GM18498 (cell line): ENCODE measurements at regions not wholly inside any gene's neighbourhood (a gene's known extent, or its start where the extent isn't known, plus 50 kb on each side); places are given as distances from the start of the nearest gene placed in this dataset.
A peak's percentile ranks its signal among the peaks of the same experiment; 100 is the strongest.

Source experiments
- ATAC-seq: cut with Tn5 transposase; IDR thresholded peaks from one replicate; pipeline ENCODE4 v1.9.1; 2021; ENCODE audit warnings: mild to moderate bottlenecking, moderate library complexity; ENCODE audit not compliant: unreplicated experiment

DNA sequence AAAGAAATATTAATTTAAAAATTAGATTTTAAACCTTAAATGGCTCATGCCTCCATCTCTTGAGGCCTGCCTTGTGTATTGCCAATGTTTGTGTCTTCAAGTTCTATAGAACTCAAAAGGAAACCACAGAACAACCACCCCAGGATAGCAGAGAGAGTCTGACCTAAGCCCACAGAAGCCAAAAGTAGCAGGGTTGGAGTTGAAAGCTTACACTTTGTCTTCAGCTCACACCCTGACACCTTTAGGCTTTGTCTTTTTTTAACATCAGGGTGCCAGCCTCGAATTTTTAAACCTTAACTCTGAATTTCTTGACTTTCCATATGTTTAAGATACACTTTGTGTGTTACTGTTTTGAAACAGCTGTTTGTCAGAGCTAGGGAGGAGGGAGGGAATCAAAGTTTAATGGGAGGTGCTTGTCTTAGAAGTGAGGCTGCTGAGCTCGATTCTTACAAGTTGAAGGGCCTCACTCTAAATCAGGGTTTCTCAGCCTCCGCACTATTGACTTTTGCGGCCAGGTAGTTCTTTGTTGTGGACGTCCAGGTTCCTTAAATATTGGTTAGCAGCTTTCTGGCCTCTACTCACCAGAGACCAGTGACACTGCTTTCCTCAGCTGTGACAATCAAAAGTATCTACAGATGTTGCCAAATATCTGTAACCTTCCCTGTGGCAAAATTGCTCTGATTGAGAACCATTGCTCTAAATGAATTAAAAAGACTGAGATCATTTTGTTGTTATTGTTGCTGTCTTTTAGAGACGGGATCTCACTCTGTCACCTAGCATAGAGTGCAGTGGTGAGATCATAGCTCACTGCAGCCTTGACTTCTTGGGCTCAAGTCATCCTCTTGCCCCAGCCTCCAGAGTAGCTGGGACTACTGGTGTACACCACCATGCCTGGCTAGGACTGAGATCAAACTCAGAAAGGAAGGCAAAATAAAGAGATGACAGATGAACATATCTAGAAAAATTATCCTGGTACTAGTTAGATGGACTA, 139.2 kb upstream of the EOMES start:
- no peak for ATAC-seq

DNA sequence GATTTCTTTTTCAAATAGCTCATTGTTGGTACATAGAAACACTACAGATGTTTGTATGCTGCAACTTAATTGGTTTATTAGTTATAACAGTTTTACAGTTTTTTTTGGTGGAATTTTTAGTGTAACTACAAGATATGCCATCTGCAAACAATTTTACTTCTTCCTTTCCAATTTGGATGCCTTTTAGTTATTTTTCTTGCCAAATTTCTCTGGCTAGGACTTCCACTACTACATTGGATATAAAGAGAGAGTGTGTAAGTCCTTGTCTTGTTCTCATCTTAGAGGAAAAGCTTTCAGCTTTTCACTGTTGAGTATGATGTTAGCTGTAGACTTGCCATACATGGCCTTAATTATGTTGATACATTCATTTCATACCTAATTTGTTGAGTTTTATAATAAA, 143.6 kb upstream of the EOMES start:
- no peak for ATAC-seq

DNA sequence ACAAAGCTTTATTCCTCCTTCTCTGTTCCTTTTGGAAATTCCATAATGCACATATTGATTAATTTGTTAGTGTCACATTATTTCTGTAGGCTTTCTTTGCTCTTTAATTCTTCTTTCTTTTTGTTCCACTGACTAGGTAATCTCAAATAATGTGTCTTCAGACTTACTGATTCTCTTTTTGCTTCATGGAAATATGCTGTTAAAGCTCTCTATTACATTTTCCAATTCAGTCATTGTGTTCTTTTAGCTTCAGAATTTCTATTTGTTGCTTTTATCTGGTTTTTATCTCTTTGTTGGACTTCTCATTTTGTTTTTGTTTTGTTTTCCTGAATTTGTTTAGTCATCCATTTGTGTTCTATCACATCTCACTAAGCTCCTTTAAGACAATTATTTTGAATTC, 147.0 kb upstream of the EOMES start:
- no peak for ATAC-seq

DNA sequence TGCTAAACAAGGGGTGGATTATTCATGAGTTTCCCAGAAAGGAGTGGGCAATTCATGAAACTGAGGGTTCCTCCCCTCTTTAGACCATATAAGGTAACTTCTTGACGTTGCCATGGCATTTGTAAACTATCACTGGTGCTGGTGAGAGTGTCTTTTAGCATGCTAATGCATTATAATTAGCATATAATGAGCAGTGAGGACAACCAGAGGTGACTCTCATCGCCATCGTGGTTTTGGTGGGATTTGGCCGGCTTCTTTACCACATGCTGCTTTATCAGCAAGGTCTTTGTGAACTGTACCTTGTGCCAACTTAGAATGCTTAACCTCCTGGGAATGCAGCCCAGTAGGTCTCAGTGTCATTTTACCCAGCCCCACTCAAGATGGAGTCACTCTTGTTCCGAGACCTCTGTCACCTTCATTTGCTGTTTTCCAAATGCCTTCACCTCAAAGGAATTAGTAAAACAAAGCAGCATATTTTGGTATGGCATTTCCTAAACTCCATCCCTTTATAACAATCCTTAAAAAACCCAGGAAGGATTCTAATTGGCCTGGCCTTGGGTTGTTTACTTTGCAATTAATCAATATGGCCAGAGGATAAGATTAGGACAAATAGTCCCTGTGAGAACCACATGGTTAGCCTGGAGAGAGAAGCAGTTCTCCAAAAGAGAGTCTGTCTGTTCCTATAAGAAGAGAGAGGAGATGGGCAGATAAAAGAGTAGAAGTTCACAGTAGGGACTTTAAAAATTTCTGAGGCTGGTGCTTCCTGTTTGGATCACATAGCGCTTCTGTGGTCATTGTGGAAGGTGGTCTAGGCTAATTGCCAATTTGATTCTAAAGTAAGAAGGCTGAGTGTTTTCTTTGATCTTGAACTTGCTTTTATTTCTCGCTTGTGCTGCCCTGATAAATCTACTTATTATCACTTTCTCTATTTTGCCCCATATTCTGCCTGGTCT, 155.2 kb upstream of the EOMES start:
- ATAC-seq, result no peak

DNA sequence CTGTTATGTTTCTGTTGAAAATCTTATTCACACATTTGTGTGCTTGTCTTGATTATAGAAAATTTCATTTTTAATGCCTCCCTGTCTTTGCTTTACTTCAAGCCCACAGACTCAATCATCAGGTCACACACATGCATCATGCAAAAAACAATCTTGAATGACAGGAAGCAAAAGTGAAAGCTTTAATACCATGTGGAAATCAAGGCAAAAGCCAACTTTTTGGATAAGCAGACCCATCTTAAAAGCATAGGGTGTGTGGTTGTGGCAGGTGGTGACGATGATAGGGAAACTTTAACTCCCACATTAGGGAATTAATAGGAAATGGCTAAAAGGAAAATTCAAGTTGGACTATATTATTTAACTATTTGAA, 155.9 kb upstream of the EOMES start:
- no peak for ATAC-seq

DNA sequence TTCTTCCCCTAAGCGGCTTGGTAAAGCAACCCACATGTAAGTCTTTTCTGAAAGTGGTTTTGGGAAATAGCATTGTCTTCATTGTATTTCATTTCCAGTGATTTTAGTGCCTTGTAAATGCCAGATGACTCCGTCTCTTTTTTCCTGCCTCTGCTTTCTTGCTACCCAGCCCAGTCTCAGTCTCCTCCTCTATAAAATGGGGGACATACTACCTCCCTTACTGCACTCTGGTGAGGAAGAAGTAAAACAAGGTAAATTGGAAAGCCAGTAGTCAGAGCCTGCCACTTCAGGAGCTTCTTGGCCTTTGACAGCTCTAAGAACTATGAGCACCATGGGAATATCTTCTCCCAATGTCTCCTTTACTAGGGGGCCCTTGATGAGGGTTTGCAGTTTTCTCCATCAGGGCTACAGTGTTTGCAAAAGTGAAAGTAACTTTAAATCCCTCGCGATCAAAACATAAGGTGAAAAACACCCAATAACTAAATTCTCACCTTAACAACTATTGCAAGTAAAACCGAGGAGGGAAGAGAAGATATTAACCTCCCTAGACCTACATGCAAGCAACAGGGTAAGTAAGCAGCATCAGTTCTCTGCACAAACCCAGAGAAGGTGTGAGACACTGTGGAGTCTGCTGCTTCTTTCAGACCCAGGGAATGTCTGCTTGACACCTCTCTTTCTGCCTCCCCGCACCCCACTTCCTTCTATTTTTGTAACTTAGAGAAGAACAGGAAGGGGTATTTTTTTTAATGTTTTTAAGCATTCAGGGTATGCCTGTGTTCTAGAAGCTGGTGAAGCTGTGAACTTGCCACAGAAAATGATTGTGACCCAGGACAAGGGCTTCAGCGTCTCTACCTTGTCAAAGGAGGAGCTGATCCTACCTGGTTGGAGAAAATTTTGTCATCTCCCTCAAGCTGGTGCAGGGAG, 159.1 kb upstream of the EOMES start:
- ATAC-seq, result peak; percentile 43

DNA sequence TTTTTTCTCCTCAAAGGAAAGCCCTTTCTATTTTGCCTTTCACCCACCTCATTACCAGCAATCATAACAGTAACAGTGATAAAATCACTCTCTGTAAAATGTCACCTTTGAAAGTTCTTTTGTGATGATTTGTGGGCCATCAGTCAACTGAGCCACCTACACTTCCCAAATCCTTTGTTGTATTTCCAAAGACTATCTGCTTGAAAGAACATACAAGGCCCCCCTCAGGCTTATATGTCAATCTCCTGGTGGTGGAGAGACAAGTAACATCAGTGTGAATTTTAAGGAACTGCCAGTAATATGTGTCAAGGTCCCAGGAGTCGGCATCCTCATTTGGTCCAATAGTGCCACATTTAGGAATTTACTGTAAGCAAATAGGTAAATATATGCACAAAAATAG, 161.1 kb upstream of the EOMES start:
- no peak for ATAC-seq

DNA sequence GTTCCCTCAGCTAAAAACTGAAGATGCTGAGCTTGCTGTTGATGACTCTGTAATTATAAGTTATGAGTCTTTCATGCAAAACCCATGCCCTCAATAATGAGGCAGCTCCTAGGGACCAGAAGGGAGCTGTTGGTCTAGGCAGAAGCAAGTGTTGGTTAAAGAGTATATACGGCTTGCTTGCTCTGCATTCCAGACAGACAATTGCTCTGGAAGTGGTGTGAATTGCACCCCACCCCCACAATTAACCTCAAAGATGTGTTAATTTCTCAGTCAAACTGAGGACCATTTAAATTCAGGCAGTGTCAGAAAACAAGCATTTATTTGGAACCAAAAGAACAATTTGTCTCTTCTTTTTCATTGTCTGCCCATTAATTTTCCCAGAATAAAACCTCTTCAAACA, 163.5 kb upstream of the EOMES start:
- ATAC-seq, result no peak

DNA sequence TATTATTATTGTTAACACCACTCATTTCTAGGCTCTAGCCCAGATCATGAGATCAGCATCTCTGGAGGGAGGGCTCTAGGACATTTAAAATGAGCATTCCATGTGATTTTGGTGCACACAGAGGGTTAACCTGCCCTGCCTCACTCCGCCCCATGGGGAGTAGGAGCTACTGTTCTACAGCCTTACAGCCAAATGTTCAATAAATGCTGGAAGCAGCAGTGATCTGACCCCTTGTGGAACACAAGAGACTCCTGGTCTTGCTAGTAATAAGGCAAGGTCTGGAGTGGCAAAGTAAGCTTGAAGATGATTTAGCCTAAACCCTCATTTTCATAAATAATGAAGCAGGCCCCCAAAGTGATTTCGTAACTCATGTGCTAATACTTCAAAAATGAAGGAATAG, 166.4 kb upstream of the EOMES start:
- no peak for ATAC-seq

DNA sequence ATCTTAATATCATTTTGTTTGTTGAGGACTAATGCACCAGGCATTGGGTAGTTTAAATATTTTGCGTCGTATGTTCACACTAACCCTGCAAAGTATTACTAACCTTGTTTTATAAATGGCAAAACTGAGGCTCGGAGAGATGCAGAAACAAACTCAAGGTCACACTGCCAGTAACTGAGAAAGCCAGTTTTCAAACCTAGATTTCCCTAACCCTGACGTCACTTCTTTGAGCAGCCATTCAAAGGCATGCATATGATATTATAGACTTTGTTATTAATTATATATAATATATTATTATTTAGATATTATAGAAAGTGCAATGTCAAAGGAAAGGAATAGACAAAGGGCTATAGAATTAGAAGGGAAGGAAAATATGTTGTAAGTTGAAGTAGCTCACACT, 167.6 kb upstream of the EOMES start:
- no peak for ATAC-seq

DNA sequence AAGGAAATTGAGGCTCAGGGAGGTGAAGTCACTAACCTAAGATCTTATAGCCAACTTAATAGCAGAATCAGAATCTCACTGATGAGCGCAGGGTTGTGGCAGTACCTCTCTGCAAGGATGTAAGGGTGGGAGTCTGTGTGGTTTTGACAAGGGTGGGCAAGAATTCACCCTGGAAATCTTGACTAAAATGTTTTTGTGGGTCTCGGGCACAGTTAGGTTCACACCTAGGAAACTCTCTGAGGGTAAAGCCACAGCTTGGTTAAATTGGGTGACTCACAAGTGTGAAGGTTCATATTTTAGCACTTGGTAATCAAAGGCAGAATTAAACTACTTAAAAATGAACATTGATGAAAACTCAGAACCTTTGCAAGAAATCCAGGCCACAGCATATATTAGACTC, 178.2 kb upstream of the EOMES start:
- ATAC-seq, result no peak

DNA sequence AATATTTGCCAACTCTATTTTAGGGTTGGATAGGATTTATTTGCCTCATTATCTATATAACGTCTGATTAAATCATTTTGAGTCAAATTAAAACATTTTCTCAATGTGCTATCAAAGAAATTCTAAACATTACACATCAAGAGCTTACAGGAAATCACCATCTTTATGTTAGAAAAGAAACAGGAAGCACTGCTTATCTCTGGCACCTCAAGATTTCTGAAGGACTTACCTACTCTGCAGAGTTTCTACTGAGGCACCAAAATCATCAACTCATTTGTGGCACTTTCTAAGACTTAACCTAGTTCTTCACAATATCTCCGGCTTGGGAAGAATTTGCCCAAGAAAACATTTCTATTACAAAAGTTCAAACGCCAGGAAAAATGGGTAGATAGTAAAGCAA, 181.3 kb upstream of the EOMES start:
- ATAC-seq, result no peak

DNA sequence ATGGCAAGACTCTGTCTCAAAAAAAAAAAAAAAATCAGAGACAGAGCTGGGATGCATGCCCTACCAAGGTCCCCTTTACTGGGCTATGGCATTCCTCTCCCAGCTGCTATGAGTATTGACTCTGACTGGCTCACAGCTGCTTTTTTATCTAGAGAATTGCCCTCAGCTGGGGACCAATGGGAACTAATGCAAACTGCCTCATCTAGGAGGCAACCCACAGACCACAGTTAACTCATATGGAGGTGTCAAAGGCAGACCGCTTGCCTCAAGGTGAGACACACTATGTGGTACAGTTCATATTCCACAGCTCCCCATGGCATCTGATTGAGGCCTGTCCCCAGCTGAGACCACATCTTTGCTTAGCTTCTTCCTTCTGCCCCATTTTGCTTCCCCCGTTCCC, 183.5 kb upstream of the EOMES start:
- ATAC-seq, result no peak

DNA sequence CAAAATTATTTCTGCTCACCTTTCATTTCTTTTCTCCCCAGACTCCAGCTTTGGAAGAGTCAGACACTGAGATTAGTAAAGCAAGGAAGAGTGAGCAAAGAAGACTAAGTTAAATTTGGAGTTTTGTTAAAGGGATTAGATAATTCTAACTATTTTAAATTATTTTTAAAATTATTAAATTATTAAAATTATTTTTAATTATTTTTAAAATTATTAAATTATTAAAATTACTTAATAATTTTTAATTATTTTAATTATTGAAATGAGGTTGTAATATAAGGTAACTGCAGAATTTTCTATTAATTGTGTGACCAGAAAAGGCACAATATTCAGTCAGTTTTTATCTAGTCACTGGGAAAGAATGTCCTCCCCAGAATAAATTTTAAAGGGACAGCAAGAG, 185.0 kb upstream of the EOMES start:
- ATAC-seq, result no peak

DNA sequence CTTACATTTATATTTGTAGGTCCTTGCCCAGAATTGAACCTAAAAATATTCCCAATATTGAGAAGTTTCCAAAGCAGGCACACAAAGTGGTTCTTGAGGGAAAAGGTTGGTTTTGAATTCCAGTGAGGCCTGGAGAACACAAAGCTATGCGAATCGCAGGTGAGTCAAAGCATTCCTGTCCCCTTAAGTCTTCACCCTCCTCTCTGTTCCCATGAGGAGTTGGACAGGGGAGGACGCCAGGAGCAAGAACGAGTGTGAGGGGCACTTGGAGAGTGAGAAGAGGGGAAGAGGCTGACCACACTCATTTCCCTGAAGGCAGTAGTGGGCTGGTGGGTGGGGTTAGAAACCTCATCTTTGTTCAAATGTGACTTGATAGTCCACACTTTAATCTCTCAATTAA, 185.8 kb upstream of the EOMES start:
- ATAC-seq, result no peak

DNA sequence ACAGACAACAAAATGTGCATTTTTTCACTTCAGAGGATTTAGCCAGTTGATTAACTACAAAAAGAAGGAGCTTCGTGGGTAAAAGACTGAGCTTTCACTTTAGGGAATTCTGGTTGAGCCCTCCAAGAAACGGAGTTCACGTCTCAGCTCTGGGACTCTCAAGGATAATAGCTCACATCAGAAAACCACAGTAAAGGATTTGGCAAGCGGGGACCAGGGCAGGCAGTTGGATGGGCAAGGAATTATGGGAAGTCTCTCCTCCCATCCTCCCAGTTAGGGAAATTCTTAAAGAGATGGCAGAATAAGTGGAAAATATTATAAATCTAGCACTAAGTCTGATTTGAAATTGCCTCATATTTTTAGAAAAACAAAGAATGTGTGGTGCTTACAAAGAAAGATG, 188.3 kb upstream of the EOMES start:
- no peak for ATAC-seq

DNA sequence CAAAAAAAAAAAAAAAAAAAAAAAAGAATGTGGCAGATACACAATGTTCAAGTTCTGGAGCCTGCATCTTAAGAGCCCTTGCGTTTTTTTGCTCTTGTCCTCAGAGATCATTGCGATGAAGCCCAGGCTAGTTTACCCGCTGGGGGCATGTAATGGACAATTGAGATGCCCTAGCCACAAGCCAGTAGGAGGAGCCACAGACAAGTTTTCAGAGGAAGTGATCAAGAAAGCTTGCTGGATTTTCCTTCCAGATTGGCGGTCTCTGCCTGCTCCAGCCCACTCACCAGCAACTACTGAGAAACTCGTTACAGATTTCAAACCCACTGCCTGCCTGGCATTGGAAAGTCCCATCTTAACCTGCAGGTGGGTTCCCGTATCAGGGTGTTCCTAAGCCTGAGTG, 192.1 kb upstream of the EOMES start:
- no peak for ATAC-seq

DNA sequence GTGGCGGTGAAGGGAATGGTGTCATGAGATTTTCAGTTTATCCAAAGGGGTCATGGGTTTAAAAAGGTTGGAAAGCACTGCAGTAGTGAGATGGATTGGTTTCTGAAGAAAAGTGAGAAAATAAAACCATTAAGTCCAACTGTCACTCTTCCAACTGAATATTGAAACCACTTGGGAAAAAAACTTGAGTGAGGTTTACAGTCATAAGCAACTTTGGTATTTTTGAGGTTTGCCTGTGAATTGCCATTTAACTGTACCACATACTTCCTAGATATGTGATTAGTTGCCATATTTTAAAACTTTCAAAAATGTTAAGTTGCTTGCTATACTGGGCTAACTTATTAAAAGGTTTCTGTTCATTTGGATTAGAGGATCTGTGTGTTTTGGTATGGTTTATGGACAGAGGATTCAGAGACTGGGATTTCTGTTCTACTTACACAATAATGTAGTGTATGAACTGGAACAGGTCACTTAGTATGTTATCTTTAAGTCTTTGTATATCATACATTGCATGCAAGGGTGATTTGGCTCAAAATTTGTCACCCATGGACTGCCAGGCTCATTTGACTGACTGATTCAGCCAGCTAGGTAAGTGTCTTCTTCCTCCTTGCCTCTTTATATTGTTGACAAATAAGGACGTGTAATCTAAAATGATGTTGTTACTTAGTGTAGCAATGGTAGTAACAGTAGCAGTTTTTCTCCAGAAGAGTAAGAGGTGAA, 201.4 kb upstream of the EOMES start:
- no peak for ATAC-seq

DNA sequence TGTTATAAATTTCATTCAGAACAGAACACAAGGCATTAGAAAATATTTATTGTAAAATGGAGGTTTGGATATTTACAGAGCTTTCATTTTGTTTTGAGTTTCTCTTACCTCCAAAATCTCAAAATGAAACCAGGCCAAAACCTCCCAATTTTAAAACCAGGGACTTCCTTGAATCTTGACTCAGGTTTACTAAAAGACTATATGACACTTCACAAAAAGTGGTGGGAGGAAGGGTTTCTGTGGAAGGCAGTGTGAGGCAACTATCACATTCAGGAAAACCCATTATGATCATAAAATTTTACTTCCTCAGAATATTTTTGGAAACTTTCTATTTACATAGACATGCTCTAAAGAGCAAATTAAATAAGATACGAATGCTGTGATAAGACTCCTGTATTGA, 205.8 kb upstream of the EOMES start:
- no peak for ATAC-seq

DNA sequence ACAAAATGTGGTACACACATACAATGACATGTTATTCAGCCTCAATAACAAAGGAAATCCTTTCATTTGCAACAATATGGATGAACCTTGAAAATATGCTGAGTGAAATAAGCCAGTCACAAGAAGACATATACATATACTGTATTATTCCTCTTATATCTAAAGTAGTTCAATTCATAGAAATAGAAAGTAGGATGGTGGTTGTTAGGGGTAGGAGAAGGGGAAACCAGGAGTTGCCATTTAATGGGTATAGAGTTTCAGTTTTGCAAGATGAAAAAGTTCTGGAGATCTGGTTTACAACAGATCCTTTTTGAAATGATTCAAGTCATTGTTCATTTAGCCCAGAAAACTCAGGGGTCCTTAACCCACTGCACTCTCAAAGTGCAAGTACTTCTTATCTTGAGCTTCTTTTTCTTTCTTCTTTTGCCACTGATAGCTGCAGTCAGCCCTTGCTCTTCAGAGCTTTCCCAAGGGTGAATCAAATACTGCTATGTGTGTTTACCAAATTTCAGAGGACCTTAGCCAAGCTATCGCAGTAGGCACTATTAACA, 208.0 kb upstream of the EOMES start:
- no peak for ATAC-seq
